Trophoblast cell (in vitro differentiated cells and primary cell): ENCODE measurements at regions not wholly inside any gene's neighbourhood (a gene's known extent, or its start where the extent isn't known, plus 50 kb on each side); places are given as distances from the start of the nearest gene placed in this dataset.
A peak's percentile ranks its signal among the peaks of the same experiment; 100 is the strongest.
"Not testable (repeated sequence)": the region's sequence is repeated elsewhere in the genome, so short reads cannot be mapped to it uniquely, and the experiment has no call there.

ENCODE experiments used
- DNase-seq, 2 donors: peaks; one replicate each; pipeline ENCODE4 v3.0.0-alpha.2; 2016
- H2AFZ ChIP-seq: 2 replicates; pipeline ENCODE4 v1.6.1; 2013; ENCODE audit warnings: low read length, moderate library complexity, mild to moderate bottlenecking; ENCODE audit not compliant: insufficient read depth, poor library complexity
- H2AK5ac ChIP-seq: 2 replicates; pipeline ENCODE4 v1.6.1; 2013; ENCODE audit warnings: mild to moderate bottlenecking, low read length
- H2BK120ac ChIP-seq: 2 replicates; pipeline ENCODE4 v1.6.1; 2013; ENCODE audit warnings: low read length, mild to moderate bottlenecking, moderate library complexity; ENCODE audit not compliant: insufficient read depth, poor library complexity
- H2BK12ac ChIP-seq: 2 replicates; pipeline ENCODE4 v1.6.1; 2013; ENCODE audit warnings: mild to moderate bottlenecking, low read length, moderate library complexity
- H2BK5ac ChIP-seq: 2 replicates; pipeline ENCODE4 v1.6.1; 2013; ENCODE audit warnings: low read length, low read depth, moderate library complexity, mild to moderate bottlenecking; ENCODE audit not compliant: poor library complexity
- H3K14ac ChIP-seq: 2 replicates; pipeline ENCODE4 v1.6.1; 2013; ENCODE audit warnings: mild to moderate bottlenecking, low read length
- H3K18ac ChIP-seq: 2 replicates; pipeline ENCODE4 v1.6.1; 2013; ENCODE audit warnings: mild to moderate bottlenecking, low read length
- H3K23ac ChIP-seq: 2 replicates; pipeline ENCODE4 v1.6.1; 2013; ENCODE audit warnings: low read length
- H3K27ac ChIP-seq: 2 replicates; pipeline ENCODE4 v1.5.1; 2013; ENCODE audit warnings: low read depth, mild to moderate bottlenecking, inconsistent platforms, low read length, moderate library complexity
- H3K27me3 ChIP-seq: 2 replicates; pipeline ENCODE4 v1.6.1; 2013; ENCODE audit warnings: inconsistent platforms, mild to moderate bottlenecking, low read length, moderate library complexity; ENCODE audit not compliant: insufficient read depth
- H3K36me3 ChIP-seq, 2 experiments: 1 replicate in 1 of 2; 2 replicates in 1 of 2; pipeline ENCODE4 v1.6.1; 2013; ENCODE audit warnings: low read length in 2 of 2, mild to moderate bottlenecking in 2 of 2, moderate library complexity in 1 of 2; ENCODE audit not compliant: insufficient read depth in 2 of 2, control insufficient read depth in 1 of 2
- H3K4ac ChIP-seq: 2 replicates; pipeline ENCODE4 v1.6.1; 2013; ENCODE audit warnings: low read depth, mild to moderate bottlenecking, low read length, moderate library complexity
- H3K4me1 ChIP-seq, 2 experiments: 1 replicate in 1 of 2; 2 replicates in 1 of 2; pipeline ENCODE4 v1.6.1; 2013; ENCODE audit warnings: low read length in 2 of 2, mild to moderate bottlenecking in 2 of 2, moderate library complexity in 1 of 2; ENCODE audit not compliant: insufficient read depth in 2 of 2, control insufficient read depth in 1 of 2
- H3K4me2 ChIP-seq: 2 replicates; pipeline ENCODE4 v1.6.1; 2013; ENCODE audit warnings: inconsistent platforms, mild to moderate bottlenecking, low read length, moderate library complexity
- H3K4me3 ChIP-seq: 2 replicates; pipeline ENCODE4 v1.5.1; 2013; ENCODE audit warnings: mild to moderate bottlenecking, low read depth, low read length, inconsistent platforms
- H3K79me1 ChIP-seq: one replicate; pipeline ENCODE4 v1.6.1; 2013; ENCODE audit warnings: low read length
- H3K79me2 ChIP-seq: 2 replicates; pipeline ENCODE4 v1.6.1; 2013; ENCODE audit warnings: low read length, mild to moderate bottlenecking; ENCODE audit not compliant: control insufficient read depth, insufficient read depth, poor library complexity
- H3K9ac ChIP-seq: 2 replicates; pipeline ENCODE4 v1.6.1; 2013; ENCODE audit warnings: mild to moderate bottlenecking, low read length
- H3K9me3 ChIP-seq: 2 replicates; pipeline ENCODE4 v1.6.1; 2013; ENCODE audit warnings: low read depth, mild to moderate bottlenecking, control low read depth, inconsistent platforms, low read length; ENCODE audit not compliant: insufficient read depth
- H4K12ac ChIP-seq: 2 replicates; pipeline ENCODE4 v1.6.1; 2013; ENCODE audit warnings: low read depth, mild to moderate bottlenecking, low read length, moderate library complexity
- H4K8ac ChIP-seq: 2 replicates; pipeline ENCODE4 v1.6.1; 2013; ENCODE audit warnings: low read depth, mild to moderate bottlenecking, low read length, moderate library complexity
- H4K91ac ChIP-seq: one replicate; pipeline ENCODE4 v1.6.1; 2013; ENCODE audit warnings: low read depth, mild to moderate bottlenecking, low read length, moderate library complexity
- WGBS: extraction: QIAGEN DNeasy Blood & Tissue Kit; methylation state at CpG from one replicate; pipeline ENCODE4 v1.1.7; 2013; ENCODE audit warnings: missing lambda C conversion rate; ENCODE audit not compliant: insufficient read length, insufficient coverage; ENCODE audit errors: extremely low coverage; 5-methylcytosine and 5-hydroxymethylcytosine counted together

GRCh38 chr3:27610800-27611525 lies 111.2 kb downstream of the EOMES start:
- Histone ChIP-seq H4K12ac (no peak overlapping the region), H4K91ac (no peak overlapping the region), H3K4me1 (no peaks in the 10 kb centered on the region), H3K4ac (no peak overlapping the region), H2BK5ac (no peak overlapping the region), H2AFZ (no peak overlapping the region), H3K79me2 (no peaks in the 10 kb centered on the region), H2BK120ac (no peak overlapping the region), H3K9ac (no peak overlapping the region), H3K18ac (no peak overlapping the region), H3K9me3 (peaks cover 1% of the 10 kb centered on the region), H4K8ac (no peak overlapping the region), H3K27ac (no peak overlapping the region), H3K36me3 (no peaks in the 10 kb centered on the region), H3K27me3 (no peaks in the 10 kb centered on the region), H3K79me1 (no peaks in the 10 kb centered on the region), H3K23ac (no peak overlapping the region), H2AK5ac (no peak overlapping the region), H3K4me3 (no peak overlapping the region), H3K4me2 (no peak overlapping the region), H3K14ac (no peak overlapping the region), H2BK12ac (no peak overlapping the region)
- no CpG with 5 or more reads among the region's 8 CpGs for WGBS
- DNase-seq, result no peak

- Histone ChIP-seq H2AK5ac (no peak overlapping the region), H3K36me3 (no peaks in the 10 kb centered on the region), H3K4me1 (no peaks in the 10 kb centered on the region), H3K9ac (no peak overlapping the region), H3K14ac (no peak overlapping the region), H3K18ac (no peak overlapping the region), H4K8ac (no peak overlapping the region), H3K27me3 (no peaks in the 10 kb centered on the region), H2BK12ac (no peak overlapping the region), H3K27ac (no peak overlapping the region), H3K23ac (no peak overlapping the region), H3K79me2 (no peaks in the 10 kb centered on the region), H2BK5ac (no peak overlapping the region), H2AFZ (no peak overlapping the region), H3K4ac (no peak overlapping the region), H3K4me2 (no peak overlapping the region), H4K91ac (no peak overlapping the region), H3K4me3 (no peak overlapping the region), H3K79me1 (no peaks in the 10 kb centered on the region), H4K12ac (no peak overlapping the region), H2BK120ac (no peak overlapping the region), H3K9me3 (no peaks in the 10 kb centered on the region)
- DNase-seq, result peak in 1 of 2 donors; percentile 4
- WGBS, result no CpG with 5 or more reads among the region's 1 CpG
Measured at GRCh38 chr3:27607370-27607769, 114.8 kb downstream of the EOMES start.

GRCh38 chr3:27606537-27606936 lies 115.6 kb downstream of the EOMES start:
- no peak overlapping the region for H3K18ac ChIP-seq
- no peak overlapping the region for H2AFZ ChIP-seq
- H3K27me3 ChIP-seq, result no peaks in the 10 kb centered on the region
- H4K8ac ChIP-seq, result no peak overlapping the region
- no peak overlapping the region for H4K91ac ChIP-seq
- H3K79me2 ChIP-seq, result no peaks in the 10 kb centered on the region
- H3K14ac ChIP-seq, result no peak overlapping the region
- H3K4me2 ChIP-seq, result no peak overlapping the region
- no peak overlapping the region for H3K23ac ChIP-seq
- H2BK12ac ChIP-seq, result no peak overlapping the region
- no peak overlapping the region for H3K27ac ChIP-seq
- no peak overlapping the region for H4K12ac ChIP-seq
- H3K36me3 ChIP-seq, result no peaks in the 10 kb centered on the region
- H3K9me3 ChIP-seq, result no peaks in the 10 kb centered on the region
- DNase-seq, result peak in 1 of 2 donors; percentile 64
- H3K9ac ChIP-seq, result no peak overlapping the region
- H2BK5ac ChIP-seq, result no peak overlapping the region
- H2BK120ac ChIP-seq, result no peak overlapping the region
- H3K4me3 ChIP-seq, result no peak overlapping the region
- no CpG with 5 or more reads among the region's 3 CpGs for WGBS
- H3K4ac ChIP-seq, result no peak overlapping the region
- H2AK5ac ChIP-seq, result no peak overlapping the region
- no peaks in the 10 kb centered on the region for H3K4me1 ChIP-seq
- H3K79me1 ChIP-seq, result no peaks in the 10 kb centered on the region

- H3K18ac ChIP-seq, H4K12ac ChIP-seq, H3K4me2 ChIP-seq, H2BK5ac ChIP-seq, H2AK5ac ChIP-seq, H3K4me3 ChIP-seq, H2BK12ac ChIP-seq, H3K79me2 ChIP-seq, H3K79me1 ChIP-seq, H2AFZ ChIP-seq, H3K27me3 ChIP-seq, H2BK120ac ChIP-seq, H3K4me1 ChIP-seq, H4K8ac ChIP-seq, H3K4ac ChIP-seq, H4K91ac ChIP-seq, H3K36me3 ChIP-seq, H3K23ac ChIP-seq, H3K14ac ChIP-seq, H3K9me3 ChIP-seq, H3K27ac ChIP-seq, H3K9ac ChIP-seq: not testable (repeated sequence)
- no CpG with 5 or more reads among the region's 3 CpGs for WGBS
- DNase-seq, result peak; percentile 41 to 69
Measured at GRCh38 chr3:27601311-27601710, 117.1 kb upstream of the SLC4A7 start.
